GM12878 (cell line): ENCODE measurements at regions not wholly inside any gene's neighbourhood (a gene's known extent, or its start where the extent isn't known, plus 50 kb on each side); places are given as distances from the start of the nearest gene placed in this dataset.

Experiments
- ATAC-seq: fragments of 200-7000 bp; cut with Tn5 transposase; 3 replicates; pipeline ENCODE4 v1.9.1; 2020; ENCODE audit warnings: mild to moderate bottlenecking, moderate library complexity
- BruUV-seq: library from RNA; stranded (reverse); fragments of 400-500 nt; replicated peaks from 2 replicates; lab custom pipeline; 2021; lab: Mats Ljungman, UMichigan
- CTCF ChIA-PET: fragments of 300-600 bp; sonication (Branson Sonifier 250); formaldehyde crosslinking; extraction: SDS; loops from one replicate; lab custom pipeline; 2021; ENCODE audit warnings: inconsistent platforms; lab: Yijun Ruan, JAX
- POLR2A ChIA-PET: fragments of 350-600 bp; formaldehyde crosslinking; extraction: SDS; loops from one replicate; lab custom pipeline; 2021; ENCODE audit warnings: inconsistent platforms; lab: Charles Lee
- RAD21 ChIA-PET: fragments of 300-600 bp; sonication (Branson Sonifier 250); formaldehyde crosslinking; loops from one replicate; lab custom pipeline; 2023; ENCODE audit warnings: antibody characterized with exemption; ENCODE audit not compliant: unreplicated experiment; lab: Charles Lee
- SMC1A ChIA-PET: fragments of 300-600 bp; sonication (Branson Sonifier 250); formaldehyde crosslinking; loops from one replicate; lab custom pipeline; 2023; ENCODE audit not compliant: unreplicated experiment, uncharacterized antibody; lab: Charles Lee
- DNase-seq: peaks from one replicate; pipeline ENCODE4 v3.0.0-alpha.2; 2011; ENCODE audit warnings: low read depth, low spot score
- FAIRE-seq: peaks from 3 replicates; lab custom pipeline; 2011; peaks lifted over from hg19 to GRCh38; lab: Jason Lieb, UNC
- H2AFZ ChIP-seq: 2 replicates; pipeline ENCODE4 v1.6.0; 2011; ENCODE audit warnings: low read depth, low read length, control low read depth; ENCODE audit not compliant: control insufficient read depth
- H3K27ac ChIP-seq: 2 replicates; pipeline ENCODE4 v1.5.1; 2011; ENCODE audit warnings: control low read depth; ENCODE audit not compliant: control insufficient read depth, insufficient read depth
- H3K27me3 ChIP-seq, 2 experiments: replicated peaks in 1 of 2; 2 replicates each; pipeline versions ENCODE4 v1.6.0 to v1.6.1; 2011; ENCODE audit warnings: low read length in 1 of 2; ENCODE audit not compliant: control insufficient read depth in 2 of 2, insufficient read depth in 2 of 2
- H3K36me3 ChIP-seq, 2 experiments: 2 replicates each; pipeline ENCODE4 v1.5.1; 2011; ENCODE audit warnings: low read length in 1 of 2; ENCODE audit not compliant: control insufficient read depth in 2 of 2, insufficient read depth in 2 of 2
- H3K4me1 ChIP-seq: 2 replicates; pipeline ENCODE4 v1.6.1; 2011; ENCODE audit warnings: mild to moderate bottlenecking, low read length, moderate library complexity, mixed read lengths; ENCODE audit not compliant: control insufficient read depth, insufficient read depth
- H3K4me2 ChIP-seq: 2 replicates; pipeline ENCODE4 v1.6.0; 2011; ENCODE audit warnings: control low read depth; ENCODE audit not compliant: control insufficient read depth, insufficient read depth
- H3K4me3 ChIP-seq: fragments of 200-600 bp; sonication (generic); 2 replicates; pipeline ENCODE4 v1.5.1; 2016
- H3K79me2 ChIP-seq: 2 replicates; pipeline ENCODE4 v1.6.0; 2011; ENCODE audit warnings: low read length; ENCODE audit not compliant: control insufficient read depth, insufficient read depth
- H3K9ac ChIP-seq: 2 replicates; pipeline ENCODE4 v1.8.0; 2011; ENCODE audit warnings: low read length, control low read depth, mixed read lengths; ENCODE audit not compliant: control insufficient read depth, insufficient read depth
- H3K9me3 ChIP-seq: replicated peaks from 3 replicates; pipeline ENCODE4 v1.5.1; 2011; ENCODE audit warnings: mild to moderate bottlenecking, low read length; ENCODE audit not compliant: control insufficient read depth, insufficient read depth
- H4K20me1 ChIP-seq: 2 replicates; pipeline ENCODE4 v1.6.0; 2011; ENCODE audit not compliant: control insufficient read depth, insufficient read depth
- BCL11A ChIP-seq: IDR thresholded peaks from 2 replicates; pipeline ENCODE4 v1.6.1; 2011; ENCODE audit warnings: low read depth, low read length
- BCL3 ChIP-seq: IDR thresholded peaks from 2 replicates; pipeline ENCODE4 v1.6.1; 2011; ENCODE audit warnings: borderline replicate concordance, low read depth, mild to moderate bottlenecking, moderate library complexity, low read length; ENCODE audit not compliant: insufficient read depth, poor library complexity, severe bottlenecking
- NFXL1 ChIP-seq: fragments of 450-650 bp; IDR thresholded peaks from 2 replicates; pipeline ENCODE4 v1.6.1; 2017; ENCODE audit warnings: antibody characterized with exemption, mild to moderate bottlenecking, borderline replicate concordance
- TCF3 ChIP-seq: IDR thresholded peaks from 2 replicates; pipeline ENCODE4 v1.6.1; 2012; ENCODE audit warnings: low read depth, mild to moderate bottlenecking, low read length, borderline replicate concordance; ENCODE audit not compliant: insufficient read depth
- ZNF207 ChIP-seq: fragments of 450-650 bp; IDR thresholded peaks from 2 replicates; pipeline ENCODE4 v1.6.1; 2014; ENCODE audit warnings: antibody characterized with exemption, mild to moderate bottlenecking, borderline replicate concordance
- ZNF384 ChIP-seq: IDR thresholded peaks from 2 replicates; pipeline ENCODE4 v1.6.1; 2012; ENCODE audit warnings: low read depth, mild to moderate bottlenecking, low read length, improper control_type of control experiment, borderline replicate concordance
- WGBS: methylation state at CpG from one replicate; pipeline ENCODE4 v1.1.6; 2016; ENCODE audit warnings: low lambda C conversion rate; ENCODE audit not compliant: insufficient replicate concordance, insufficient coverage; ENCODE audit errors: missing lambda C conversion rate; 5-methylcytosine and 5-hydroxymethylcytosine counted together
- in situ Hi-C: fragments of 300-500 bp; cut with MboI; formaldehyde crosslinking; loops from 9 replicates; pipeline ENCODE4 v1.14.3; 2018; ENCODE audit warnings: mixed read lengths
- intact Hi-C: fragments of 100-400 bp; cut with micrococcal nuclease; formaldehyde crosslinking; loops from one replicate; pipeline ENCODE4 v1.14.2; 2022; ENCODE audit not compliant: unreplicated experiment
- TF ChIP-seq, protein P1 (sequence below): fragments of 450-650 bp; IDR thresholded peaks from 2 replicates; pipeline ENCODE4 v1.6.1; 2017; ENCODE audit warnings: borderline replicate concordance

DNA sequence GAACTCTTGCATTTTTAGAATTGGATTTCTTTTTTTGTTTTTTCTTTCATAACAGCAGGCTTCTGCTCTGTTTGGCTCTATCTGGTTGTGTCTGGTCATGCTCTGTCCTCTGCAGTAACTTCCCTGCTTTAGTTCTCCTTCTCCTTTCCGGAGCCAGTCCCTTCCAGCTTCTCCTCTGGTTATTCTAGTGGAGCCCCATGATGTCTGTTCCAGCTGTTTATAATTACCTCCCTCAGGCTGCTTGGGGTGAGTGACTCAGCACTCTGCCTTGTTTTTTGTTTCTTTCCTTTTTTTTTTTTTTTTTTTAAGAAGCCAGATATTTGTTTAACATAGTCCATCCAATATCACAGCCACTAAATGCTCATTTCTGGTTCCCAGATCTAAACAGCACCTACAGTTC, 409.6 kb downstream of the MAFB start:
- in situ Hi-C loops: no loop called here
- Histone ChIP-seq H3K4me1 (no peaks in the 10 kb centered on the region), H3K36me3 (no peaks in the 10 kb centered on the region), H4K20me1 (no peaks in the 10 kb centered on the region), H3K4me2 (no peak overlapping the region), H3K27me3 (peaks cover 0 to 2% of the 10 kb centered on the region in 2 experiments; a peak in 2 of 4 replicates), H3K27ac (no peak overlapping the region), H2AFZ (no peak overlapping the region), H3K9me3 (no peaks in the 10 kb centered on the region), H3K9ac (no peak overlapping the region), H3K4me3 (no peak overlapping the region), H3K79me2 (no peaks in the 10 kb centered on the region)
- TF ChIP-seq NFXL1: no peak
- TF ChIP-seq ZNF207: no peak
- no peak for TF ChIP-seq BCL3
- TF ChIP-seq, protein P1, sequence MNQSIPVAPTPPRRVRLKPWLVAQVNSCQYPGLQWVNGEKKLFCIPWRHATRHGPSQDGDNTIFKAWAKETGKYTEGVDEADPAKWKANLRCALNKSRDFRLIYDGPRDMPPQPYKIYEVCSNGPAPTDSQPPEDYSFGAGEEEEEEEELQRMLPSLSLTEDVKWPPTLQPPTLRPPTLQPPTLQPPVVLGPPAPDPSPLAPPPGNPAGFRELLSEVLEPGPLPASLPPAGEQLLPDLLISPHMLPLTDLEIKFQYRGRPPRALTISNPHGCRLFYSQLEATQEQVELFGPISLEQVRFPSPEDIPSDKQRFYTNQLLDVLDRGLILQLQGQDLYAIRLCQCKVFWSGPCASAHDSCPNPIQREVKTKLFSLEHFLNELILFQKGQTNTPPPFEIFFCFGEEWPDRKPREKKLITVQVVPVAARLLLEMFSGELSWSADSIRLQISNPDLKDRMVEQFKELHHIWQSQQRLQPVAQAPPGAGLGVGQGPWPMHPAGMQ: no peak
- TF ChIP-seq BCL11A: no peak
- TF ChIP-seq TCF3: no peak
- TF ChIP-seq ZNF384: no peak
- CTCF ChIA-PET: interaction anchor here (0.9 kb wide), 1 partner anchor 9 kb away, joined by 3 read pairs; no protein-coding TSS in a partner anchor
- BruUV-seq: no TSS peak
- POLR2A ChIA-PET: no interaction called here
- DNase-seq (no peak), FAIRE-seq (no peak), ATAC-seq (no peak)
- 8% methylated on average over 1 of the region's 1 CpG for WGBS
- intact Hi-C loops: no loop called here
- RAD21 ChIA-PET: no interaction called here
- SMC1A ChIA-PET: no interaction called here
